Panc1 (cell line): ENCODE measurements at regions not wholly inside any gene's neighbourhood (a gene's known extent, or its start where the extent isn't known, plus 50 kb on each side); places are given as distances from the start of the nearest gene placed in this dataset.

Experiments used
- CTCF ChIP-seq: fragments of 450-650 bp; IDR thresholded peaks from 2 replicates; pipeline ENCODE4 v1.5.1; 2017; ENCODE audit warnings: mild to moderate bottlenecking
- REST ChIP-seq, 2 experiments: IDR thresholded peaks; 2 replicates each; pipeline ENCODE4 v1.6.1; 2011 to 2012; ENCODE audit warnings: low read depth in 2 of 2, control low read depth in 1 of 2, low read length in 1 of 2, mild to moderate bottlenecking in 1 of 2, moderate library complexity in 1 of 2; ENCODE audit not compliant: insufficient read depth in 1 of 2

GRCh38 chr1:58089898-58090534 lies 456.5 kb downstream of the OMA1 start:
- TF ChIP-seq CTCF (no peak), REST (IDR thresholded peaks at IDR 0.05; ENCODE audit: insufficient read depth in 1 of 2, low read depth in 2 of 2, low read length in 1 of 2) (no peak)
